HepG2 (cell line): ENCODE measurements at regions not wholly inside any gene's neighbourhood (a gene's known extent, or its start where the extent isn't known, plus 50 kb on each side); places are given as distances from the start of the nearest gene placed in this dataset.

Experiments
- ATAC-seq: fragments of 200-7000 bp; cut with Tn5 transposase; 3 replicates; pipeline ENCODE4 v1.9.1; 2020; ENCODE audit warnings: mild to moderate bottlenecking, moderate library complexity
- BruUV-seq: library from RNA; stranded (reverse); fragments of 400-500 nt; replicated peaks from 2 replicates; lab custom pipeline; 2021; lab: Mats Ljungman, UMichigan
- CTCF ChIA-PET: fragments of 300-600 bp; formaldehyde crosslinking; extraction: SDS; loops from one replicate; lab custom pipeline; 2021; ENCODE audit warnings: low total read pairs, inconsistent platforms, low intra/inter-chr PET ratio; lab: Yijun Ruan, JAX
- POLR2A ChIA-PET: fragments of 350-600 bp; sonication (Branson Sonifier 250); formaldehyde crosslinking; loops from one replicate; lab custom pipeline; 2020; ENCODE audit warnings: antibody characterized with exemption, inconsistent platforms; lab: Yijun Ruan, JAX
- DNase-seq: peaks from one replicate; pipeline ENCODE4 v3.0.0-alpha.2; 2015; ENCODE audit warnings: low spot score
- FAIRE-seq: peaks from 3 replicates; lab custom pipeline; 2011; peaks lifted over from hg19 to GRCh38; lab: Jason Lieb, UNC
- H2AFZ ChIP-seq: one replicate; pipeline ENCODE4 v1.6.1; 2011; ENCODE audit warnings: low read length, inconsistent platforms
- H3K27ac ChIP-seq: fragments of 300-600 bp; 3 replicates; pipeline ENCODE4 v1.8.0; 2011; ENCODE audit warnings: mixed run types, mild to moderate bottlenecking, mixed read lengths, low read length, inconsistent platforms; ENCODE audit not compliant: insufficient read depth; ENCODE audit errors: extremely low read length
- H3K27me3 ChIP-seq, 2 experiments: fragments of 200-600 bp in 1 of 2; 2 replicates in 1 of 2; 3 replicates in 1 of 2; pipeline versions ENCODE4 v1.6.0 to v1.8.0; 2011; ENCODE audit warnings: low read length in 2 of 2, mild to moderate bottlenecking in 2 of 2, moderate library complexity in 2 of 2, inconsistent platforms in 1 of 2; ENCODE audit not compliant: insufficient read depth in 2 of 2, control insufficient read depth in 1 of 2
- H3K36me3 ChIP-seq, 2 experiments: fragments of 200-600 bp in 1 of 2; replicated peaks in 1 of 2; 2 replicates in 1 of 2; 3 replicates in 1 of 2; pipeline versions ENCODE4 v1.5.1 to v1.8.0; 2011; ENCODE audit warnings: low read length in 2 of 2, inconsistent platforms in 1 of 2; ENCODE audit not compliant: insufficient read depth in 2 of 2, control insufficient read depth in 1 of 2
- H3K4me1 ChIP-seq: 2 replicates; pipeline ENCODE4 v1.5.1; 2012; ENCODE audit warnings: low read length, inconsistent platforms; ENCODE audit not compliant: insufficient read depth
- H3K4me2 ChIP-seq: 2 replicates; pipeline ENCODE4 v1.6.0; 2011; ENCODE audit warnings: low read depth, low read length, inconsistent platforms
- H3K4me3 ChIP-seq, 3 experiments: fragments of 200-600 bp in 1 of 3; sonication (generic), shearing (Covaris generic) in 1 of 3; replicated peaks in 1 of 3; 2 replicates each; pipeline ENCODE4 v1.5.1; 2011 to 2016; ENCODE audit warnings: low read length in 3 of 3, inconsistent platforms in 2 of 3, low read depth in 2 of 3, mild to moderate bottlenecking in 2 of 3, control low read depth in 1 of 3, mixed read lengths in 1 of 3; ENCODE audit not compliant: insufficient read depth in 1 of 3
- H3K79me2 ChIP-seq: one replicate; pipeline ENCODE4 v1.6.1; 2011; ENCODE audit warnings: low read length, inconsistent platforms; ENCODE audit not compliant: insufficient read depth
- H3K9ac ChIP-seq: 2 replicates; pipeline ENCODE4 v1.6.0; 2011; ENCODE audit warnings: mild to moderate bottlenecking, low read depth, low read length, inconsistent platforms; ENCODE audit not compliant: insufficient read depth
- H3K9me3 ChIP-seq: 2 replicates; pipeline ENCODE4 v1.5.1; 2012; ENCODE audit warnings: mild to moderate bottlenecking, low read length
- H4K20me1 ChIP-seq: 2 replicates; pipeline ENCODE4 v1.6.0; 2011; ENCODE audit warnings: inconsistent platforms, mild to moderate bottlenecking, low read length, moderate library complexity; ENCODE audit not compliant: insufficient read depth
- FOSL1 ChIP-seq: sonication (generic); formaldehyde crosslinking; IDR thresholded peaks from 2 replicates; pipeline ENCODE4 v1.9.0; 2021; ENCODE audit warnings: missing genetic modification reagents, borderline replicate concordance
- FOXP4 ChIP-seq: sonication (generic); formaldehyde crosslinking; IDR thresholded peaks from 2 replicates; pipeline ENCODE4 v1.4.0; 2020; ENCODE audit warnings: missing genetic modification reagents
- PRDM10 ChIP-seq: sonication (generic); formaldehyde crosslinking; IDR thresholded peaks from 2 replicates; pipeline ENCODE4 v1.4.0; 2020; ENCODE audit warnings: low read depth, missing genetic modification reagents
- ZNF296 ChIP-seq: sonication (generic); formaldehyde crosslinking; conservative IDR thresholded peaks from 2 replicates; pipeline ENCODE4 v1.5.0; 2020; ENCODE audit warnings: mild to moderate bottlenecking, missing genetic modification reagents
- WGBS: methylation state at CpG from one replicate; pipeline ENCODE4 v1.1.6; 2017; ENCODE audit warnings: low lambda C conversion rate; 5-methylcytosine and 5-hydroxymethylcytosine counted together
- in situ Hi-C: cut with HindIII; loops from 2 replicates; pipeline ENCODE4 v1.10.0; 2017; ENCODE audit warnings: low pct_unique_long_range_greater_than_20kb; ENCODE audit not compliant: extremely low pct_ligation_motif_present
- intact Hi-C: fragments of 100-400 bp; cut with micrococcal nuclease; formaldehyde crosslinking; loops from one replicate; pipeline ENCODE4 v1.10.0; 2022; ENCODE audit not compliant: unreplicated experiment

- ChIA-PET CTCF (no interaction called here), POLR2A (no interaction called here)
- Histone ChIP-seq H3K4me2 (no peak overlapping the region), H3K36me3 (no peaks in the 10 kb centered on the region), H3K9me3 (peaks cover 16% of the 10 kb centered on the region; the same call in 1 of the 2 replicates), H2AFZ (no peak overlapping the region), H3K4me3 (no peak overlapping the region), H3K4me1 (no peaks in the 10 kb centered on the region), H4K20me1 (no peaks in the 10 kb centered on the region), H3K27ac (no peak overlapping the region), H3K79me2 (no peaks in the 10 kb centered on the region), H3K9ac (no peak overlapping the region), H3K27me3 (no peaks in the 10 kb centered on the region)
- intact Hi-C loops, result no loop called here
- FAIRE-seq (no peak), DNase-seq (no peak), ATAC-seq (no peak)
- WGBS, result 1% methylated on average over 4 of the region's 4 CpGs
- BruUV-seq, result no TSS peak
- in situ Hi-C loops, result no loop called here
- TF ChIP-seq FOSL1 (CRISPR knock-in tag) (no peak), FOXP4 (CRISPR knock-in tag) (no peak), ZNF296 (CRISPR knock-in tag) (no peak), PRDM10 (CRISPR knock-in tag) (no peak)
Measured at GRCh38 chr10:18976696-18977251, 71.8 kb upstream of the MALRD1 start.
